ENCODE measurements at regions not wholly inside any gene's neighbourhood (a gene's known extent, or its start where the extent isn't known, plus 50 kb on each side); places are given as distances from the start of the nearest gene placed in this dataset.

- TF ChIP-seq EZH2 (IDR thresholded peaks at IDR 0.05; ENCODE audit: low read depth, unreplicated experiment) = no peak
- no peak for TF ChIP-seq REST (IDR thresholded peaks at IDR 0.05; ENCODE audit: unreplicated experiment)
- TF ChIP-seq EZH2phosphoT487 (IDR thresholded peaks at IDR 0.05; ENCODE audit: unreplicated experiment) = no peak
- no peak for TF ChIP-seq ZNF114 (CRISPR knock-in tag; IDR thresholded peaks at IDR 0.05)
- TF ChIP-seq, protein P1, sequence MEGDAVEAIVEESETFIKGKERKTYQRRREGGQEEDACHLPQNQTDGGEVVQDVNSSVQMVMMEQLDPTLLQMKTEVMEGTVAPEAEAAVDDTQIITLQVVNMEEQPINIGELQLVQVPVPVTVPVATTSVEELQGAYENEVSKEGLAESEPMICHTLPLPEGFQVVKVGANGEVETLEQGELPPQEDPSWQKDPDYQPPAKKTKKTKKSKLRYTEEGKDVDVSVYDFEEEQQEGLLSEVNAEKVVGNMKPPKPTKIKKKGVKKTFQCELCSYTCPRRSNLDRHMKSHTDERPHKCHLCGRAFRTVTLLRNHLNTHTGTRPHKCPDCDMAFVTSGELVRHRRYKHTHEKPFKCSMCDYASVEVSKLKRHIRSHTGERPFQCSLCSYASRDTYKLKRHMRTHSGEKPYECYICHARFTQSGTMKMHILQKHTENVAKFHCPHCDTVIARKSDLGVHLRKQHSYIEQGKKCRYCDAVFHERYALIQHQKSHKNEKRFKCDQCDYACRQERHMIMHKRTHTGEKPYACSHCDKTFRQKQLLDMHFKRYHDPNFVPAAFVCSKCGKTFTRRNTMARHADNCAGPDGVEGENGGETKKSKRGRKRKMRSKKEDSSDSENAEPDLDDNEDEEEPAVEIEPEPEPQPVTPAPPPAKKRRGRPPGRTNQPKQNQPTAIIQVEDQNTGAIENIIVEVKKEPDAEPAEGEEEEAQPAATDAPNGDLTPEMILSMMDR (conservative IDR thresholded peaks at IDR 0.05; ENCODE audit: low read depth in 2 of 2) = no peak
- TF ChIP-seq JUNB (IDR thresholded peaks at IDR 0.05; ENCODE audit: unreplicated experiment) = no peak
- TF ChIP-seq CREB1 (CRISPR knock-in tag; IDR thresholded peaks at IDR 0.05; ENCODE audit: low read depth) = no peak
- no peak for TF ChIP-seq NANOG (IDR thresholded peaks at IDR 0.05; ENCODE audit: borderline replicate concordance)
- no peak for TF ChIP-seq POLR2AphosphoS5 (IDR thresholded peaks at IDR 0.05; ENCODE audit: low read depth)
Measured at GRCh38 chr4:11489453-11490083, 60.9 kb upstream of the HS3ST1 start.
